Fibroblast of pulmonary artery (primary cell): ENCODE measurements at regions not wholly inside any gene's neighbourhood (a gene's known extent, or its start where the extent isn't known, plus 50 kb on each side); places are given as distances from the start of the nearest gene placed in this dataset.

Experiments used
- DNase-seq: peaks from one replicate; pipeline ENCODE4 v3.0.0-alpha.2; 2010; ENCODE audit warnings: low read depth
- H3K4me3 ChIP-seq: replicated peaks from 2 replicates; pipeline ENCODE4 v1.5.1; 2011; ENCODE audit warnings: low read depth, mild to moderate bottlenecking, control low read depth, low read length, moderate library complexity
- CTCF ChIP-seq: IDR thresholded peaks from 2 replicates; pipeline ENCODE4 v1.5.1; 2011; ENCODE audit warnings: mild to moderate bottlenecking, control low read depth, low read length, inconsistent platforms; ENCODE audit errors: missing control alignments

GRCh38 chr14:62123961-62124360 is 361.7 kb downstream of the SNAPC1 start:
- DNase-seq = no peak
- no peak overlapping the region for H3K4me3 ChIP-seq
- no peak for TF ChIP-seq CTCF

DNA sequence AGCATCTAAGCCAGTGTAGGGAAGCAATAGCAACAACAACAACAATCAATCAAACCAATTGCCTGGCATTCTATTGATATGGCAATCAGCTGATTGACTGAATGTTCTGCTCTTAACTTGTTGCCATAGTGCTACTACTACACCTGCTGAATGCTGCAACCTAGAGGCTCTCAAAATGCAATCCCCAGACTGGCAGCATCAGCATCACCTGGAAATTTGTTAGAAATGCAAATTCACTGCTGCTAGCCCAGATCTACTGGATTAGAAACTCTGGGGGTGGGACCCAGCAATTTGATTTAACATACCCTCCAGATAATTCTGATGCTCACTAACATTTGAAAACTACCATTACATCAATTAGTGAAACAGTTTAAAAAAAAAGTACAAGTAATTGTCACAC is 363.6 kb downstream of the SNAPC1 start:
- H3K4me3 ChIP-seq = no peak overlapping the region
- DNase-seq = no peak
- no peak for TF ChIP-seq CTCF

- peak; percentile 89 for TF ChIP-seq CTCF
- H3K4me3 ChIP-seq = no peak overlapping the region
- DNase-seq = peak; percentile 78
Measured at GRCh38 chr14:62126879-62127478, 364.8 kb downstream of the SNAPC1 start.

- no peak overlapping the region for H3K4me3 ChIP-seq
- no peak for DNase-seq
- TF ChIP-seq CTCF = no peak
Measured at GRCh38 chr14:62130441-62130840, 368.2 kb downstream of the SNAPC1 start.

DNA sequence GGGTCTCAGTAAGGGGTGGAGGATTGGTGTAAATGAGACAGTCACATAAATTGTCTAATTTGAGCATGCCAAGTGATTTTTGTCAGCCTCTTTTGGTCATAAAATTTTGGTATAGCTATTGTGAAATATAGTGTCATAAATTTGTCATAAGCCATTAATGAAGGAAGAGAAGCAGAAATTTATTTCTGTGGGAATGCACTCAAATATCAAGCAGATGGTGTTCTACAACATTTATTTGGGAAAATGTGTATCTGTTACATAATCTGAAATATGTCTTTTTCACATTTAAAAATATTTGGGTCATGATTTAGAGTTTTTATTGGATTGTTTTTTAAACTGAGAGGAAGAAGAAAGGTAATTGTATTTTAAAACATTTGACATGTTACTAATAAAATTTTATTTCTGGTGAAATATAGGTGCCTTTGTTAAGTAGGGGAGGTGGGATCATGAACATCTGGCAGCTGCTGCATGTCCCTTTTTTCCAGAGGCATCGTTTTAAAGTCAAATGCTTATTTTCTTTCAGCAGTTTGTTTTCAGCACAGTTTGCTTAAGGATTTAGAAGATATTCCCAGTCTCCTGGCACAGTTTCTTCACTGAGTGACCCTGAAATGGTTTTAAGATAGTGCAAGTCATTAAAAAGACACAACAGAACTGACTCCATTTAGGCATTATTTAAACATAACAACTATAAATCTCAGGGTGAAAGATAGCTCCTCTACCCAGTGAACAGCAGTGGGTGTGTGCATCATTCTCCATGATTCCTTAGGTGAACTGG is 371.7 kb downstream of the SNAPC1 start:
- no peak for DNase-seq
- H3K4me3 ChIP-seq = no peak overlapping the region
- TF ChIP-seq CTCF = no peak

GRCh38 chr14:62138593-62138992 is 376.4 kb downstream of the SNAPC1 start:
- peak; percentile 11 for DNase-seq
- no peak for TF ChIP-seq CTCF
- H3K4me3 ChIP-seq = no peak overlapping the region

DNA sequence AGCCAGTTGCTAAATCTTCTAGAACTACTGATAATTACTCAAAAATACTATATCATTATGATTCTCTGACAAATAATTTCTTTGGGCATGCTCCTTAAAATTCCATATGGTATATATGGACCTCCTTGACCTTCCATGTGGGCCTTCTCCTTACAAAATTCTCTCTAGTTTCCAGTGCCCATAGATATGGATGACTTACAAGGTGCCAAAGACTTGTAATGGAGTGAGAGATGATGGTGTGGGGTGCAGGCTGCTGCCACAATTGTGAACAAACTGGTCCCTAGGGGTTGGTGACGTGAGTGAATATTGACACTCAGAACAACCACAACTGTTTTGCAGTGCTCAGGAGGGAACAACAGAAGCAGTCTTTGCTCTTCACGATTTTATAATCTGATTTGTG is 378.9 kb downstream of the SNAPC1 start:
- H3K4me3 ChIP-seq = no peak overlapping the region
- no peak for DNase-seq
- TF ChIP-seq CTCF = no peak
